ENCODE measurements at regions not wholly inside any gene's neighbourhood (a gene's known extent, or its start where the extent isn't known, plus 50 kb on each side); places are given as distances from the start of the nearest gene placed in this dataset.

DNA sequence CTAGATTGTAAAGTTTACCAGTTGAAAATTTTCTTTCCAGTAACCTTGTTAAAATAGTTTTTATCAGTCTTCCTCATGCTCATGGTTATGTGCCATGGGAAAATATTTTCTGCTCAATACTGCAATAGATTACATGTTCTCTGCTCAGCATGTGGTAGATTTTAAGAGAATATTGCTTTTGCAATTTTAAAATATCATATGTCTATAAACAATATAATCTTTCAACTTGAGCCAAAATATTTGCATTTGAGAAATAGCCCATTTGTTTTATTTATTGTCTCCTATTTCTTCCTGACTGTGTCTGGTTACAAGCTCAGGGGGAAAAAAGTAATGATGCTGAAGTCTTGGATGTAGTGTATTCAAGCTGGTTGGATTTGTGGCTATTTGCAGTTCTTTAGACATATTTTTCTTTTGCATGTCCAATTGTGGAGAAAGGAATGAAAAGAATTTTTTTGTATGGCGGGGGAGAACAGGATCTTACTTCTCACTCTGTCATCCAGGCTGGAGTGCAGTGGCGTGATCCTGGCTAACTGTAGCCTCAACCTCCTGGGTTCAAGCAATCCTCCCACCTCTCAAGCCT lies 342.6 kb upstream of the NAV3 start:
- no peaks in the 10 kb centered on the region for H3K36me3 ChIP-seq (ENCODE audit: control insufficient read depth in 2 of 2, insufficient read depth in 2 of 2, low read length in 1 of 2)
- BruUV-seq (replicated peaks), result no TSS peak
- in situ Hi-C loops (cut with MboI) (no loop called here), intact Hi-C loops (cut with micrococcal nuclease; ENCODE audit: unreplicated experiment) (no loop called here)
- DNase-seq (ENCODE audit: low read depth, low spot score) (no peak), FAIRE-seq (no peak), ATAC-seq (no peak)
- CTCF ChIA-PET, result interaction anchor here (0.5 kb wide), 1 partner anchor 79 kb away, joined by 3 read pairs; no protein-coding TSS in a partner anchor
- no peaks in the 10 kb centered on the region for H3K9me3 ChIP-seq (replicated peaks; ENCODE audit: control insufficient read depth, insufficient read depth, low read length)
- RAD21 ChIA-PET (ENCODE audit: unreplicated experiment), result no interaction called here
- H3K79me2 ChIP-seq (ENCODE audit: control insufficient read depth, insufficient read depth, low read length), result no peaks in the 10 kb centered on the region
- TF ChIP-seq GABPA (IDR thresholded peaks at IDR 0.05; ENCODE audit: low read depth), result no peak
- TF ChIP-seq SUPT20H (IDR thresholded peaks at IDR 0.05; ENCODE audit: borderline replicate concordance, control insufficient read depth, low read depth, low read length), result no peak
- no peak for TF ChIP-seq PML (IDR thresholded peaks at IDR 0.05; ENCODE audit: low read length)
- no peak for TF ChIP-seq CREB1 (IDR thresholded peaks at IDR 0.05; ENCODE audit: low read depth)
- no peak for TF ChIP-seq JUND (IDR thresholded peaks at IDR 0.05; ENCODE audit: low read depth, low read length)
- no peak for TF ChIP-seq EZH2 (IDR thresholded peaks at IDR 0.05; ENCODE audit: borderline replicate concordance, control insufficient read depth, low read depth, low read length)
- TF ChIP-seq NR2C1 (IDR thresholded peaks at IDR 0.05), result no peak
- TF ChIP-seq TARDBP (IDR thresholded peaks at IDR 0.05; ENCODE audit: borderline replicate concordance), result no peak
- TF ChIP-seq GATAD2B (conservative IDR thresholded peaks at IDR 0.05; ENCODE audit: low read depth), result no peak
- no peak for TF ChIP-seq SREBF2 (IDR thresholded peaks at IDR 0.05; ENCODE audit: low read length)
- TF ChIP-seq POU2F2 (IDR thresholded peaks at IDR 0.05; ENCODE audit: borderline replicate concordance, low read depth, low read length), result no peak
- no peak for TF ChIP-seq KAT2A (conservative IDR thresholded peaks at IDR 0.05; ENCODE audit: control insufficient read depth, low read depth, low read length)
- TF ChIP-seq SMAD1 (IDR thresholded peaks at IDR 0.05; ENCODE audit: low read depth, partially characterized antibody), result no peak
- TF ChIP-seq, protein P1, sequence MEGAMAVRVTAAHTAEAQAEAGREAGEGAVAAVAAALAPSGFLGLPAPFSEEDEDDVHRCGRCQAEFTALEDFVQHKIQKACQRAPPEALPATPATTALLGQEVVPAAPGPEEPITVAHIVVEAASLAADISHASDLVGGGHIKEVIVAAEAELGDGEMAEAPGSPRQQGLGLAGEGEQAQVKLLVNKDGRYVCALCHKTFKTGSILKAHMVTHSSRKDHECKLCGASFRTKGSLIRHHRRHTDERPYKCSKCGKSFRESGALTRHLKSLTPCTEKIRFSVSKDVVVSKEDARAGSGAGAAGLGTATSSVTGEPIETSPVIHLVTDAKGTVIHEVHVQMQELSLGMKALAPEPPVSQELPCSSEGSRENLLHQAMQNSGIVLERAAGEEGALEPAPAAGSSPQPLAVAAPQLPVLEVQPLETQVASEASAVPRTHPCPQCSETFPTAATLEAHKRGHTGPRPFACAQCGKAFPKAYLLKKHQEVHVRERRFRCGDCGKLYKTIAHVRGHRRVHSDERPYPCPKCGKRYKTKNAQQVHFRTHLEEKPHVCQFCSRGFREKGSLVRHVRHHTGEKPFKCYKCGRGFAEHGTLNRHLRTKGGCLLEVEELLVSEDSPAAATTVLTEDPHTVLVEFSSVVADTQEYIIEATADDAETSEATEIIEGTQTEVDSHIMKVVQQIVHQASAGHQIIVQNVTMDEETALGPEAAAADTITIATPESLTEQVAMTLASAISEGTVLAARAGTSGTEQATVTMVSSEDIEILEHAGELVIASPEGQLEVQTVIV (IDR thresholded peaks at IDR 0.05; ENCODE audit: borderline replicate concordance, partially characterized antibody), result no peak
- TF ChIP-seq, protein P2, sequence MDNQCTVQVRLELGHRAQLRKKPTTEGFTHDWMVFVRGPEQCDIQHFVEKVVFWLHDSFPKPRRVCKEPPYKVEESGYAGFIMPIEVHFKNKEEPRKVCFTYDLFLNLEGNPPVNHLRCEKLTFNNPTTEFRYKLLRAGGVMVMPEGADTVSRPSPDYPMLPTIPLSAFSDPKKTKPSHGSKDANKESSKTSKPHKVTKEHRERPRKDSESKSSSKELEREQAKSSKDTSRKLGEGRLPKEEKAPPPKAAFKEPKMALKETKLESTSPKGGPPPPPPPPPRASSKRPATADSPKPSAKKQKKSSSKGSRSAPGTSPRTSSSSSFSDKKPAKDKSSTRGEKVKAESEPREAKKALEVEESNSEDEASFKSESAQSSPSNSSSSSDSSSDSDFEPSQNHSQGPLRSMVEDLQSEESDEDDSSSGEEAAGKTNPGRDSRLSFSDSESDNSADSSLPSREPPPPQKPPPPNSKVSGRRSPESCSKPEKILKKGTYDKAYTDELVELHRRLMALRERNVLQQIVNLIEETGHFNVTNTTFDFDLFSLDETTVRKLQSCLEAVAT (IDR thresholded peaks at IDR 0.05), result no peak
- no peak for TF ChIP-seq HCFC1 (IDR thresholded peaks at IDR 0.05; ENCODE audit: low read length)
- no peaks in the 10 kb centered on the region; the same call in 1 of the 2 replicates for H4K20me1 ChIP-seq (ENCODE audit: control insufficient read depth, insufficient read depth)
- POLR2A ChIA-PET, result no interaction called here
- H3K9ac ChIP-seq (ENCODE audit: control insufficient read depth, insufficient read depth, low read length), result no peak overlapping the region
- H3K27me3 ChIP-seq (replicated peaks in 1 of 2; ENCODE audit: control insufficient read depth in 2 of 2, insufficient read depth in 2 of 2, low read length in 1 of 2), result no peaks in the 10 kb centered on the region
- H3K27ac ChIP-seq (ENCODE audit: control insufficient read depth, insufficient read depth), result no peak overlapping the region
- SMC1A ChIA-PET (ENCODE audit: uncharacterized antibody, unreplicated experiment), result no interaction called here
- 0% methylated on average over 2 of the region's 2 CpGs for WGBS (ENCODE audit: insufficient coverage, insufficient replicate concordance, low lambda C conversion rate, missing lambda C conversion rate)
- H3K4me3 ChIP-seq, result no peak overlapping the region
- H3K4me2 ChIP-seq (ENCODE audit: control insufficient read depth, insufficient read depth), result no peak overlapping the region
- no peak overlapping the region for H2AFZ ChIP-seq (ENCODE audit: control insufficient read depth, low read depth, low read length)
- H3K4me1 ChIP-seq (ENCODE audit: control insufficient read depth, insufficient read depth, low read length), result no peaks in the 10 kb centered on the region

All from GM12878 (cell line).